T-helper 1 cell (primary cell): ENCODE measurements at regions not wholly inside any gene's neighbourhood (a gene's known extent, or its start where the extent isn't known, plus 50 kb on each side); places are given as distances from the start of the nearest gene placed in this dataset.
"Not testable (repeated sequence)": the region's sequence is repeated elsewhere in the genome, so short reads cannot be mapped to it uniquely, and the experiment has no call there.

Experiments used
- DNase-seq, 5 donors: peaks; one replicate each; pipeline ENCODE4 v3.0.0-alpha.2; 2012 to 2020

DNA sequence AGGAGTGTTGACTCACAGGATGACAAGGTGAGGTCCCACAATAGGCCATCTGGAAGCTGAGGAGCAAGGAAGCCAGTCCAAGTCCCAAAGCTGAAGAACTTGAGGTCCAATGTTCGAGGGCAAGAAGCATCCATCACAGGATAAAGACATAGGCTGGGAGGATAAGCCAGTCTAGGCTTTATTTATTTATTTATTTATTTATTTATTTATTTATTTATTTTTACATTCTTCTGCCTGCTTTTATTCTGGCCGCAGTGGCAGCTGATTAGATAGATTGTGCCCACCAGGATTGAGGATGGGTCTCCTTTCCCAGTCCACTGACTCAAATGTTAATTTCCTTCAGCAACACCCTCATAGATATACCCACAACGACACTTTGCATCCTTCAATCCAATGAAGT is 472.2 kb upstream of the DPPA4 start:
- DNase-seq: no peak

DNA sequence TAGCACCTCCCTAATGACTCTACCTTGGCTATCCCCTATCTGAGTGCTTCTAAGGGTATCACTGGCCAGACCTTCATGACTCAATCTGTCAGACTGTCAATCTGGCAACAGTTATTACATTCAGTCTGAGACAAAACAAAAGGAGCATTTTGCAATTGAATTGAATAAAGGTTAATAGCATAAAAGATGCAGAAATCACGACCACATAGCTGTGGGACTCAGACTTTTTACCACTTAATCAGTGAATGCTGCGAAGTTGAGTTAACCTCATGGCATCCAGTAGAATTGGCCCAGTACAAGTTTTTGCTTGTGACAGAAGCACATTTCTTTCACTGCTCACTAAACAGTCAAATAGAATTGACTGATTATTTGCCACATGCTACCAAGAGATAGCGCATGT is 480.7 kb upstream of the DPPA4 start:
- no peak for DNase-seq

DNA sequence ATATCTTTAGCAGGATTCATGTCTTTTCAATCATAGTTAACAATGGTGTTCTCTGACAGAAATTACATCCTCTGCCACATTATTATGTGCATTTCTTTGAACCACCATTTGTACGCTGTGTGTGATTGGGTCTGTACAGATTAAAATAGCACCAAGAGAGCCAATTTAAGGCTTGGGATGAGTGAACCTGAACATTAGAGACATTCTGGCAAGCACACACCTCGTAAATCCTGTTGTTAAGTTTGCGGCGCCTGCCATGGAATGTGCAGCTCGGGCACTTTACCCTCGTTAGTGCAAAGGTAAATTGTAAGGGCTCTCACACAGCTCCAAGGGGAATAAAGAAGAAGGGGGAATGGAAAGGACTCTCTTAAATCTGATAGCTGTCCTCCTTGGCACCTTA is 482.4 kb upstream of the DPPA4 start:
- no peak for DNase-seq

DNA sequence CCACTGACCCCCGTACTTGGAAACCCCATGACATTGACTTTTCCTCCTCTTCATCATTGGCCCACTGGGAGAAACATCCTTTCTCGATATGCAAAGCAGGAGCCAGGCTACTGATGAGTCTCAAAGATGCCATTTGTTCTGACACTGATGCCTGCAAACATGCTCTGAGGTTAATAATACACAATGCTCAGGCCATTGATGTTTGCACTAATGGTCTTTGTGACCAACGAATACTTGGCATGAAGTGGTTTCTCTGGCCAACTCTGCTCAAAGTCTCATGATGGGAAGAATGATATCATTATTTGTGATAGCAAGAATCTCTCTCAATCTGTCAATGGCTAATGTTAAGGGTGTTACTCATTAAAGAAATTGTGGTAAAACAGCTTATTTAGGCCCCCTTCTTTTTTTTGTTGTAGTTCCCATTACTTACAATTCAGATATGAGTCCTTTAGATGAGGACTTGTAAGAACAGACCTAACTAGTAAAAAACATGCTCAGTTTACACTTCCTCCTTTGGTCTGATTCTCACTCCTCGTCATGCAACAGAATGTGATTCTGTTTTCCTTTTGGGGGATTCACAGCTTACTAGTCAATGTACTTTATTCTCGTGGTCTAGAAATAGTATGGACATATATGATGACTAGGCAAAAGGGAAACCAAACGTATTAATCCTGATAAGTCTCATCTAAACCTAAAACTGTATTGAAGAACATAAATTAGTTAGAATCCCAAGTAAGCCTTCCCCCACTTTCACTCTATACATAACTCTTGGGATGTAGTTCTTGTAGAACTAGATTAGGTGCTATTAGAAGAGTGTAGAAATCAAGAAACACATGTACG is 488.8 kb upstream of the DPPA4 start:
- DNase-seq: no peak

DNA sequence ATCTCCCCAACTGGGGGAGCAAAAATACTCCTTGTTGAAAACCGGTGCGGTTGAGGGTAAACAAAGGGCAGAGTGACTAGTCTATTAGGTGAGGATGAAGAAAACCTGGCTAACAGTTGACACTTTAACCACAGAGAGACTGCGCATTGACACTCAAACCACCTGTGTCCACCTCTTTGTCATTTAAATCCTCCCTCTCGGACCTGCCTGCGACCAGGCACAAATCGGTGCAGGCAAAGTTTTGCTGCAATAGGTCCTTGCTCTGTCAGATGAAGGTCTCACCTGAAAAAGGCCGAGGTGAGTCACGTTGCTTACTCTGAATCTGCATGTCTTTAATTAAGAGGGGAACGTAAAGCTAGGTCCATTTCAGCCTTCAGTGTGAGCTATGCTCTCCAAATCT is 494.1 kb upstream of the DPPA4 start:
- DNase-seq: no peak

DNA sequence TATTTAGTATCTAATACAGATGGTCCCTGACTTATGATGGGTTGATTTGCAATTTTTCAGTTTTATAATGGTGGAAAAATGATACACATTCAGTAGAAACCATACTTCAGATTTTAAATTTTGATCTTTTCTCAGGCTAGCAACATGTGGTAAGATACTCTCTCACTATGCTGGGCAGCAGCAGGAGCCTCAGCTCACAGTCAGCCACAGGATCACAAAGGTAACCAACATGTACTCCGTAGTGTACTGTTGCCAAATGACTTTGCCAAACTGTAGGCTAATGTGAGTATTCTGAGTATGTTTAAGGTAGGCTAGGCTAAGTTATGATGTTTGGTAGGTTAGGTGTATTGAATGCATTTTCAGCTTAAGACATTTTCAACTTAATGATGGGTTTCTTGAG is 498.6 kb upstream of the DPPA4 start:
- no peak for DNase-seq

DNA sequence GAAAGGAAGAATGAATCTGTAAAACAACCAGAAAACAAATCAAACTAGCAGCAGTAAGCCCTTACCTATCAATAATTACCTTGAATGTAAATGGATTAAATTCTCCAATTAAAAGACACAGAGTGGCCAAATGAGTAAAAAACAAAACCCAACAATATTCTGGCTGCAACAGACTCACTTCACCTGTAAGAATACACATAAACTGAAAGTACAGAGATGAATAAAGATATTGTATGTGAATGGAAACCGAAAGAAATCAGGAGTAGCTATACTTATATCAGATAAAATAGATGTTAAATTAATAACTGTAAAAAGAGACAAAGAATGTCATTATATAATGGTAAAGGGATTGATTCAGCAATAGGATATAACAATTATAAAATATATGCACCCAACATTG is 514.5 kb upstream of the DPPA4 start:
- DNase-seq: peak in 1 of 5 donors; percentile 29

DNA sequence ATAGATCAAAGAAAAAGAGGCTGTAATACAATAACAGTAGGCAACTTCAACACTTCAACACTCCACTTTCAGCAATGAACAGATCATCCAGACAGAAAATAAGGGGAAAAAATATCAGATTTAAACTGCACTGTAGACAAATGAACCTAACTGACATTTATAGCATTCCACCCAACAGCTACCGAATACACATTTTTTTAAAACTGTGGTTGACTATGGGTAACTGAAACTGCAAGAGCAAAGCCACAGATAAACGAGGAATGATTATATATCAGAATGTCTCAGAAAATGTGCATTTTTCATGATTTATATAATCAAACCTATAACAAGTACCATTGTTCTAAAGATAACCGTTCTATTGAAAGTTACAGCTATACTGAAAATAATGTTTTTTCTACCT is 514.9 kb upstream of the DPPA4 start:
- peak in 1 of 5 donors; percentile 20 for DNase-seq

DNA sequence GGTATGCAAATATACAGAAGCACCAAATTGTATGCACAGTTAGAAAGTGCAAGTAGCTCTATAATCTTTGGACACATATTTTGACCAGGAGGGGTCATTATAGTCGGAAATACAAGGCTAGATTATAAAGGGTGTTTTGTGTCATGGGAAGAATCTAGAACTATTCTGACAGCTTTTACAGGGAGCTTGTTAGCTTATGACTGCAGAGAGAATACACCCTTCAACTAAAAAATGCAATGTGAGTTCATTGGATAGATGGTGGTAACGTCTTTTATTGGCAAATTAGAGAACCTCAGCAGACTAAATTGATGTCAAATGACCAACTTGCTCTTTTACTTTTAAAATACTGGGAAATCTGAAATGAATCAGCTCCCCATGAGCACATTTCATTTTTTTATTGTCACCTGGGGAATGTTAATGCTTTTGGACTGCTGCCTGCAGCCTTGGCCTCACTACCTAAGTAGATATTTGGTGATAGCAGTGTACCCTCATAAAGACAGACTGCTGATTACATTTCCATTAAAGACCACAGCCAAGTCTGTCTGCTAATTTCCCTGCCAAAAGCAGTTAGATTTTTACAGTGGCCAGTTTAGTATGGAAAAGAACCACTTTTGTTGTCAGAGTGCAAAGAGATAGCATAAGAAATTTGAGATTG is 515.9 kb upstream of the DPPA4 start:
- DNase-seq: no peak

DNA sequence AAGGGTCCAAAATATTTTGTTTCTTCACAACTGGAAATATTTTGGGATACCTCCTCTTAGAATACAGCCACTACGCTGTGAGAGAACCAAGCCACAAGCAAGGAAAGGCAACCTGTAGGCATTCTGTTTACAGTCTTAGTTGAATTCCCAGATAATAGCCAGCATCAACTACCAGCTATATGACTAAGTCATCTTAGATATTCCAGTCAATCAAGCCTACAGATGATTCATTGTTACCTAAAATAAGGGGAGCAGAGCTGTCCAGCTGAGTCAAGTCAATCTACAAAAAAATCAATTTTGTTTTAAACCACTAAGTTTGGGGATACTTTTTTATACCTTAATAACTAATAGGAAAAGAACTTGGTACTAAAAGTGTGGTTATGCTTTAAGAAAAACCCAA is 526.4 kb upstream of the DPPA4 start:
- no peak for DNase-seq

DNA sequence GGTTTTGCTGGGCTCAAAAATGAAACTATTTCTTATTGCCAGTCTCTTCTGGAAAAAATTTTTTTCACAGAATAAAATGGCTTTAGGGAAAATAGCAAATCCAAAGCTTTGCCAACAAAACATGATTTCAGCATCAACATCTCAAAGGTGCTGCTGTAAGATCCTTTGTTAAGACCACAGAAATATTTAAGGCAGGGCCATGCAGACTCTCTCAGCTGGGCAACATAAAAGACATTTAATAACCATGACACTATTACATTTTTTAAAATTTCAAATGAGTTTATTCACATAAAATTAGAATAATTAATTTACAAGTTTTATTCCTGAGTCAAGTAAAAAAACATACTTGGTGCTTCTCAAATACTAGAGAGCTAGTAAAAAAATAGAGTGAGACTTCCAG is 527.1 kb upstream of the DPPA4 start:
- no peak for DNase-seq

DNA sequence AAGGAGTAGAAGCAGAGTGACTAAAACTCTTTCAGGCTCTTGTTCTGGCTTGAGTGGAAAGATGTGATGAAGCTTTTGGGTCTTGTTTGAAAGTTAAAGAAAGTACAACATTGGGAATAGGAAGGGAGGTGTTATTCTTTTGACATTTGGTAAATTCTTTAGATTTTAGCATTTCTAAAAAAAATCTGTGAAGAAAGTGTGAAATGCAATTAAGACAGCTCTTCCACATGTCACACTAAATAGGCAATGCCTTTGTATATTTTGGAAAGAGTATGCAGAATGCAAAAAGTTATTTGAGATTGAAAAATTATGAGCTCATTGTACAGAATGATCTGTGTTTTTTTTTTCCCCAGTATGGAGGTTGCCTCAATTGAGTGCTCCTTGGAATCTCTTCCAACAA is 532.2 kb upstream of the DPPA4 start:
- DNase-seq: no peak

DNA sequence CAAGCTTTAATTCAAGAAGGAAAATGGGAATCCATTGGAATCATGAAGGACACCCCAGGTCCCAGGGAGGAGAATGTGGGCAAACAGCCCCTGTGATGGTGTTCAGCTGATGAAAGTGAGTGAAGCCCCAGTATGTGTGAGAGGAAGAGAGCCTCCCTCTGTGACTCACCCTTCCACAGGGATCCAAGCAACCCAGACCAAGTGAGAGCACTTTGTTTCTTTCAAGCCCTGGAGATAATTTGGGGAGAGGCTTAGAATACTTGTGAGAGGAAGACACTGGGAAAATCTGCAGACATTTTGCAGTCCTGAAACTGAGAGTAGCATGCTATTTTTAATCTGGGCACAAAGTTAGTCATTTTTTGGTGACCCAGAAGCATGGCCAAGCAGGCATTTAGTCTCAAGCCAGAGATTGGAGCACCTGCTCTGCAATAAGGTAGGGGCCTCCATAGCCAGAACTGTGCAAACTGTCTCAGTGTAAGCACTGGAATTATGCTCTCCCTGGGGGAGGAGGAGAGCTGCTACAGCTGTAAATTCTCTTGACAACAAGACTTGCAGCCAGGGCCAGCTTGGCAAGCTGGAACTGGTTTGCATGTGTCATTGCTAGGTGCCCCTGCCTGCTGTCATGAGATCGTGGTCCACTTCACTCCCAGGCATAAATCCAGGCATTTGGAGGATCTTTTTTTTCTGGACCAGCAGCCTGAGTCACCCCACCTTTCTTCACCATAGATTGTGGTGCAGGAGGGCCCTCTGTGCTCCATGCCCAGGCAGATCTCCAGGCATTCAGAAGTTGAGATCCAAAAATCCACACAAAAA is 537.8 kb upstream of the DPPA4 start:
- DNase-seq: no peak

DNA sequence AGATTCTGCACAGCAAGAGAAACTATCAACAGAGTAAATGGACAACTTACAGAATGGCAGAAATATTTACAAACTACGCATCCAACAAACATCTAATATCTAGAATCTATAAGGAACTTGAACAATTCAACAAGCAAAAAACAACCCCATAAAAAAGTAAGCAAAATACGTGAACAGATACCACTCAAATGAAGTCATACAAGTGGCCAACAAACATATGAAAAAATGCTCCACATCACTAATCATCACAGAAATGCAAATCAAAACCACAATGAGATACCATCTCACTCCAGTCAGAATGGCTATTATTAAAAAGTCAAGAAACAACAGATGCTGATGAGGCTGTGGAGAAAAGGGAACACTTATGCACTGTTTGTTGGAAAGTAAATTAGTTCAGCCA is 540.3 kb upstream of the DPPA4 start:
- DNase-seq: not testable (repeated sequence)

DNA sequence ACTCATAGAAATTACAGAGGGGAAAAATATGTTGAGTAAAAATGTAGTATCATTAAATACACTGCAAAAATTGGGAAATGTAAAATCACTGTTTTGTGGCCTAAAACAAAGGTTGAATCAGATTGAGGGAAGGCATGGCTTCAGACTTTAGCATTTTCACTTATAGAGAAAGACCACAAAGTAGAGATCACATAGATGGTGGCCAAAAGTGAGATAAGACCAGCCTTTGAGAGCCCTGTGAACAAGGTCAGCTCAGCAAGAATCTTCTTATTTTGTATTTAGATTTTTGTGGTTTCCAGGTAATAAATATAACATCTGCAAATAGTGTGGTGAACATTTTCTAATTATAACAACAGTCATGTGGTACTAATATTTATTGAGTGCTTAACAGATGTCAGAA is 544.8 kb upstream of the DPPA4 start:
- no peak for DNase-seq

DNA sequence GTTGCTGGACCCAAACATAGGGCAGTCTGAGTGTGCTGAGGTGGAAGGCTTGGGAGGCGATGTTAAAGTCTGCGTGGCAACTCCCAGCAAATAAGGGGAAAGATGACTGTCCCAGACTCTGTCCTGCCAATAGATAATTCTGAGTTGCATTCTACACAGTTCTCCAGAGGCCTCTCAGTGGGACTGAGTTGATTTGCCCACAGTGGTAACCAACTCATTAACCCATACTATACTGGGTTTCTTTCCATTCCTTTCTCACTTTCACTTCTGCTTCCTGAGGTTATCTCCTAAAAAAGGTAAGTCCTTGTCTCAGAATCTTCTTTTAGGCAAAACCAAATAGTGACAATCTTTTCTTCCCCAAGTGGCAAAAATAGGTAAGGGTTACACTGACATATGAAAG is 549.9 kb upstream of the DPPA4 start:
- no peak for DNase-seq

DNA sequence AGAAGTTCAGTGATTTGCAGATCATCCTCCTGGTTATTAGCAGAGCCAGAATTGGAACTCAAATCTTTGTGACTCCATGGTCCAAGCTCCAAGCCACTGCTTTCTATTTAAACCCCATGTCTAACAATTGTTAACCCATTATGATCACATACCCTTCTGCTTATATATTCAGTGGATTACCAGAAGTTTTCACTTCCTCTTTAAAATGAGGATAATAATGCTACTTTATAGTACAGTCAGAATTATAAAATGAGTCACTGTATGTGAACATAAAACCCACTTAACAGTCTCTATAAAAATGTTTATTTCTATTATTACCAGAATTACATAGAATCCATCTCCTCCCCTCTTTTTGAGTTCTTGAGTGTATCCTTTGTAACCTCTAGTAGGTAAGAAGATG is 550.7 kb upstream of the DPPA4 start:
- DNase-seq: no peak

DNA sequence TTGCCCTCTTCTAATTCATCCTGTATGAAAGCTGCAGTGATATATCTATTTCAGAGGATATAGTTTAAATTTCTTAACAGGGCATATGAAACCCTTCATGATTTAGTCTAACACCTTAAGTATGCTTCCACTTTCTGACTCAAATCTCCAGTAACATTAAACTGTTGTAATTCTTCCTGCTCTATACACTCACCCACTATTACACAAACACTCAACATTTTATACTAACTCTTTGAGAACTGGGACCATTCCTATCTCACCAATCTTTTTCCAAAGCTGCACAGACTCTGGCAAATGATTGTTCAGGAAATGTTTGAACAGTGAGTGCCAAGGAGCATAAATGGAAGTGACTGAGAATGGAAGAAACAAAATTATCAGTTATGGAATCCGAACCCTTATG is 560.4 kb upstream of the DPPA4 start:
- DNase-seq: no peak

DNA sequence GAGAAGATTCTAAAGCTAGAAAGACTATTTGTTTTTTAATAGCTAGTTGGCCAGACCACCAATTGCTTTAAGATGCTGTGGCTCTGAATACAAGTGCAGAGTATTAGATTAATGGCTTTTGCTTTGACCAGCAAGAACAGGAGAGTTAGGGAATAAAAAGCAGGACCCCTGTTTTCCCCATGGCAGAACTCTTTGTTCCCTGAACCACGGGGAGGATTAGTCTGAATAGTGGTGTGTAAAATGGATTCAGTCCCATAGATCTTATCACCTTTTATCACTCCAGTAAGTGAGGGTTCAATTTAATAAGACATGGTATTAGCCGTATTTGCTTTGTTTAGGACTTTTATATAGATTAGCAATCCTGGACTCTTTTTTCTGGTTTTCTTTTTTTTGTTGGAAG is 562.6 kb upstream of the DPPA4 start:
- DNase-seq: no peak

DNA sequence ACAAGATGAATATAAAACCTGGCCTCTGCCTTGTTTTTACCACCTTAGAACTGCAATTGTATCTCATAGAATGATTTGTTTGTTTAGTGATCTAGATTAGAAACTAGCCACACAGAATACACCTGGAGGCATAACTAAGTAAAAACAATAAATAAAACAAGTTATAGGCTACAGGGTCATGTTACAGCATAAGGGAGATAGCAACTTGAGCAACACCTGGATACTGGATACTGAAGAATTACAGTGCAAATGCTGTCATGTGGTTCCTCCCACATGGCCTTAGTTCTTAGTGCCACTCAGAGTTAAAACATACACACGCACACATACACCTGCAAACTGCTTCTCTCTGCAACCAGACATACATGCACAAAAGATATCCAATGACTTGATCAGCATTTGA is 563.4 kb upstream of the DPPA4 start:
- no peak for DNase-seq

DNA sequence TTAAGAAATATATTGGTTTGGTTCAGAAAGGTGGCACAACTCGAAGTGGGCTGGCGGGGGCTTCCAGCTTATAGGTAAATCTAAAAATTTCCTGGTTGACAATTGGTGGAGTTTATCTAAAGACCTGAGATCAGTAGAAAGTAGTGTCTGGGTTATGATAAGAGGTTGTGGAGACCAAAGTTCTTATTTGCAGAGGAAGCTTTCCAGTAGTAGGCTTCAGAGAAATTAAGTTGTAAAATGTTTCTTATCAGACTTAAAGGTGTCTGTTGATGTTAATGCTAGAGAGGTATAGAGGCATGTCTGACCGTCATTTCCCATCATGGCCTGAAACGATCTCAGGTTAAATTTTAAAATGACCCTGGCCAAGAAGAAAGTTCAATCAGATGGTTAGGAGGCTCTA is 565.2 kb upstream of the DPPA4 start:
- no peak for DNase-seq

DNA sequence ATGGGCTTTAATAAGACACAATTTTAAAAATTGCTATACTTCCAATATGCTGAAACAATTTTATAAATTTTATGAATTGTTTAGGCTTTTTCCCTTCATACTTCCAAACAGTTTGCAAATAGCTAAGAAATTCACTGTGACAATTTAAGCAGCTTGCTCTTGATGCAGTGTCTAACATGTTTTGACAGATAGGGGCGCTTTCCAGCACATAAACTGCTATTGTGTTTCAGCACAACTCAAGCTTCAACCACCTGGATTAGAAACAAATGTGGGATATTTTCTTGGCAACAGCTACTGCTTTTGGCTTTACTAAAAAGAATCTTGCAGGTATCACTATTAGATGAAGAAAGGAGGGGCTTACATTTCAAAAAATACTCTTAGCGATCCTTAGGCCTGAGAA is 565.8 kb upstream of the DPPA4 start:
- DNase-seq: no peak

DNA sequence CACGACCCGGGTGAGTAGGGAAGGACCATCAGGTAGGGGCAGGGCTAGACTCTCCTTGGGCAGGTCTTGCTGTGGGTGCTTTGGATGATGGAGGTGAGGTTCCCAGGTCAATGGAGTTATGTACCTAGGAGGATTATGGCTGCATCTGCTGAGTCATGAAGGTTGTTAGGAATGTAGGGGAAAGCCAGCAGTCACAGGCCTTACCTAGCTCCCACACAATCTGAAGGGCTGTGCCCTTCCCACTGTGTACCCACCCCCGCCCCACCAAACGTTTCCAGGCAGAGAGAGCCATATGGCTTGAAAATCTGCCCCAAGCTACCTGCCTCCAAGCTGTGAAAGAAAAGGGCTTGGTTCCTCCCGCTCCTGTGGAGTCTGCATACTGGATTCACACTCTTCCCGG is 573.4 kb upstream of the DPPA4 start:
- no peak for DNase-seq

DNA sequence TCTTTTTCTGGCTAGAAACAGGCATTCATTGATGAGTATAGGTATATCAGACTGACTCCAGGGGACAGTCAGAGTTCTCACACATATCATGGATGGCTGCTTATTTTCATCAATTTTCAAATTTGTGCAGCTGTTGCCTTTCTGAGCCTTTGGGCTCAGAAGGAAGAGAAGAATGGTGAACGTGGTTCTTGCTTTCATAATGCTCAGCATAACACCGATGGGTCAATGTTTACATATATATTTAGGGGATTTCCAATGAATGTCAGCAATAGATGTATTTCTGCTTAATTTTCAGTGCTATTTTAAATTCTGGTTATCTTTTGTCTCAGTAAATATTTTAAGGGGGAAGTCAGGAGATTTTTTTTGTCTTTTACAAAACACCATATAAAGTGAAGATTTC is 581.4 kb upstream of the DPPA4 start:
- no peak for DNase-seq
